ENCODE measurements at regions not wholly inside any gene's neighbourhood (a gene's known extent, or its start where the extent isn't known, plus 50 kb on each side); places are given as distances from the start of the nearest gene placed in this dataset.

GRCh38 chr1:101122452-101123166 lies 97.0 kb upstream of the DPH5 start:
- DNase-seq (ENCODE audit: low read depth), result no peak
- Histone ChIP-seq H3K27me3 (ENCODE audit: control insufficient read depth, insufficient read depth, low read length) (no peaks in the 10 kb centered on the region), H3K4me3 (ENCODE audit: low read depth, low read length) (no peak overlapping the region), H3K36me3 (ENCODE audit: control insufficient read depth, insufficient read depth, low read length) (no peaks in the 10 kb centered on the region)
- TF ChIP-seq CTCF (IDR thresholded peaks at IDR 0.05; ENCODE audit: insufficient read depth, low read length, severe bottlenecking), result no peak
- no peak for FAIRE-seq

DNA sequence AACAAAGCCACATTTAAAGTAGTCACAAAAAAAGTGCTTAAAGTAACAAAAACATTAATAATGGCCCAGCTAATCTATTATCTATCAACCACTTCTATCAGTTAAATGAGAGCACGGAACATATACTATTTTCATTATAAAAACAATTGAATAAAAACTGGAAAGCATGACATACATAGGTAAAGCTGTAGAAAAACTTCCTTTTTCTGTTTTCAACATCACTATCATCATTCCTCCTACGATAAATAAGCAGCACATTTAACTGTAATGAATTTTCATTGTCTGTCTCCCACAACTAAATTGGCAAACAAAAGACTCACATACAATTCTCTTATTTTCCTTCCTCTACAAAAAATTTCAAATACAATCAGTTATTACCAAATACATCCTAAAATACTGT lies 96.4 kb upstream of the DPH5 start:
- Histone ChIP-seq H3K36me3 (ENCODE audit: control insufficient read depth, insufficient read depth, low read length) (no peaks in the 10 kb centered on the region), H3K27me3 (ENCODE audit: control insufficient read depth, insufficient read depth, low read length) (no peaks in the 10 kb centered on the region), H3K4me3 (ENCODE audit: low read depth, low read length) (no peak overlapping the region)
- TF ChIP-seq CTCF (IDR thresholded peaks at IDR 0.05; ENCODE audit: insufficient read depth, low read length, severe bottlenecking), result no peak
- DNase-seq (ENCODE audit: low read depth), result no peak
- no peak for FAIRE-seq

DNA sequence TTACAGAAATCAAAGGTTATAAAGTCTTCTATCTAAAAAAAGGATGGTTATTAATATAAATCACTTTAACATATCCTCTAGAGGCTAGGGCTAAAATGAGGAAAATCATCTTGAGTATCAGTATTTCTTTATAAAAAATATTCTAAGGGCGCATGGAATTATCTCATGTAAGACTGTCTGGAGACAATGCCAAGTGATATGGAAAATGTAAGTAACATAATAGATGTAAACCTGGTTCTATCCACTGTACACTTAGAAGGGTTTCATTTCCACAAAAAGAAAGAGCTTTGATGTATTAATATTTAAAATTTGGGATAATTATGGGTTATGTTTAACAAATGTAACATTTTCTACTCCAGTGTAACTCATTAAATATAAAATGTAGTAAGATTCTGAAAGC lies 95.9 kb upstream of the DPH5 start:
- no peak overlapping the region for H3K4me3 ChIP-seq (ENCODE audit: low read depth, low read length)
- DNase-seq (ENCODE audit: low read depth) (no peak), FAIRE-seq (no peak)
- H3K27me3 ChIP-seq (ENCODE audit: control insufficient read depth, insufficient read depth, low read length), result no peaks in the 10 kb centered on the region
- no peaks in the 10 kb centered on the region for H3K36me3 ChIP-seq (ENCODE audit: control insufficient read depth, insufficient read depth, low read length)
- no peak for TF ChIP-seq CTCF (IDR thresholded peaks at IDR 0.05; ENCODE audit: insufficient read depth, low read length, severe bottlenecking)

DNA sequence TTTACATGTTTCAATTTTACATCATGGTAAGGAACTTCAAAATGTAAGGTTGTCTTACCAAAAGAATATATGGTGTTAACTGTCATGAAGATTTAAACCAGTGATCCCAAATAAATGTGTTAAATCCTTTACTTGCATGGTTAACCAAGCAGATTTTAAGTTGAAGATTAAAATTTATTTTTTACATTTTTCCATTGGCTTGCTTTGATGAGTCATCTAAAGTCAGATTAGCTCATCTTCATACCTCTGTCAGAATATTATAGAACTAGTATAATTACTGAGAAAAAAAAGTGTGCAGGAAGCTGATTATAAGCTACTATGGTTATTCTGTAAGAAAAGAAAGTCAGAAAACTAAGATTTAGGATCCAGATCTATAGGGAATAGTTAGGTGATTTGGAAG lies 95.3 kb upstream of the DPH5 start:
- no peak for FAIRE-seq
- no peak for DNase-seq (ENCODE audit: low read depth)
- TF ChIP-seq CTCF (IDR thresholded peaks at IDR 0.05; ENCODE audit: insufficient read depth, low read length, severe bottlenecking), result no peak

GRCh38 chr1:101119289-101119688 lies 93.7 kb upstream of the DPH5 start:
- no peak for FAIRE-seq
- Histone ChIP-seq H3K36me3 (ENCODE audit: control insufficient read depth, insufficient read depth, low read length) (no peaks in the 10 kb centered on the region), H3K4me3 (ENCODE audit: low read depth, low read length) (no peak overlapping the region), H3K27me3 (ENCODE audit: control insufficient read depth, insufficient read depth, low read length) (no peaks in the 10 kb centered on the region)
- no peak for TF ChIP-seq CTCF (IDR thresholded peaks at IDR 0.05; ENCODE audit: insufficient read depth, low read length, severe bottlenecking)
- DNase-seq (ENCODE audit: low read depth), result no peak

More for the DNA sequence above, 95.3 kb upstream of the DPH5 start:
- Histone ChIP-seq H3K27me3 (ENCODE audit: control insufficient read depth, insufficient read depth, low read length) (no peaks in the 10 kb centered on the region), H3K36me3 (ENCODE audit: control insufficient read depth, insufficient read depth, low read length) (no peaks in the 10 kb centered on the region), H3K4me3 (ENCODE audit: low read depth, low read length) (no peak overlapping the region)

- no peak for DNase-seq (ENCODE audit: low read depth)
- Histone ChIP-seq H3K27me3 (ENCODE audit: control insufficient read depth, insufficient read depth, low read length) (no peaks in the 10 kb centered on the region), H3K4me3 (ENCODE audit: low read depth, low read length) (no peak overlapping the region), H3K36me3 (ENCODE audit: control insufficient read depth, insufficient read depth, low read length) (no peaks in the 10 kb centered on the region)
- FAIRE-seq, result no peak
- TF ChIP-seq CTCF (IDR thresholded peaks at IDR 0.05; ENCODE audit: insufficient read depth, low read length, severe bottlenecking), result no peak
These were observed 90.4 kb upstream of the DPH5 start for GRCh38 chr1:101116006-101116405.
